Left renal pelvis (tissue), 4 donors: ENCODE measurements at regions not wholly inside any gene's neighbourhood (a gene's known extent, or its start where the extent isn't known, plus 50 kb on each side); places are given as distances from the start of the nearest gene placed in this dataset.
A peak's percentile ranks its signal among the peaks of the same experiment; 100 is the strongest.

Source experiments
- DNase-seq, 4 donors: peaks; one replicate each; pipeline ENCODE4 v3.0.0-alpha.2; 2013; ENCODE audit warnings: low read depth in 4 of 4, low spot score in 3 of 4

DNA sequence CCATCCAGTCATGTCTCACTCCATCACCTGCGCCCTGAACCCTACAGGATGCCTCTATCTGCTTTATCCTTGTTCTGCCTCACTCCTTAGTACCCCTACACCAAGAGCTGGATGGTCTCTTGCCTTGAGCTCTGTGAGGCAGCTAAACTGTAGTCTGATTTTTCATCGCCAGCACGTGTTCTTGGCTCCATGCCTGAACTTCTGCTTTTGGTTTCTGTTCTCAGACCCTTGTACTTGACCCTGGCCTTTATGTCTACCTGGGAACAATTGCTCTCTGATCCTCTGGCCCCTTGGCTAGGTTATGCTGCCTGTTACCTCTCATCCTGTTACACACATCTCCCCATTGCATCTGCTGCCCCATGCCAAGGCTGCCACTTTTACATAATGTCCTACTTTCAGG is 318.0 kb upstream of the LMCD1 start:
- no peak for DNase-seq

DNA sequence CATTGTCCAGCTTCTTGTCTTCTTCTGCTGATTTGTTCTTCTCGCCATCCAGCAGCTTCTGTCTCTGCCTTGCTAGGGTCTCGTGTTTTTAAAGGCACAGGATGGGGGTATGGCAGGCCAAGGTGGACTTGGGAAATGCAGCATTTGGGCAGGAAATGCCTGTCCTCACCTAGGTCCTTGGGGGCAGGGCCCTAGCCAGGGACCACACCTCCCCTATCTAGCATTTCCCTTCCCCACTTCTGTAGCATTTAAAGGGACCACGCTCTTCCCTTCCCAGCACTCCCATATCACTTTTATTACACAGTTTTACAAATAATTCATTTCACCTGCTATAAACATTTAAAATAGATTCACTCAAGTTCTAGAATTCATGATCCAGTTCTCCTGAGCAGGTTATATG is 315.4 kb upstream of the LMCD1 start:
- DNase-seq = no peak

DNA sequence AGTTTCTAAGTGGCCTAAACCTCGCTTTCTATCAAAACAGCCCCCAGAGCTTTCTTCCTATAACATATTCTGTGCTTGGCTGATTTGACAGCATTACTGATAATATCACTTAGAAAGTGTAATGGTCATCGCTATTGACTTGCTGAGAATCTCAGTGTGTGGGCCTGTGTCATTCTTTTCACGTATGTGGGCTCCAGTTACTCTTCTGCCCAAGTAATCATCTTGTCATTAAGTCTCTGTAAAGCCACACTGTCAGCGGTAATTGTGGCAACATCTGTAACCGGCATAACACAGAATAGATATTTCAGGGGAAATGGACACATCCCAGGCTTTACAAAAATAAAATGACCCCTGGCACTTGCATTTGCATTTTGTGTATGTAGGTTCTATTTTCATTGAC is 313.6 kb upstream of the LMCD1 start:
- no peak for DNase-seq

DNA sequence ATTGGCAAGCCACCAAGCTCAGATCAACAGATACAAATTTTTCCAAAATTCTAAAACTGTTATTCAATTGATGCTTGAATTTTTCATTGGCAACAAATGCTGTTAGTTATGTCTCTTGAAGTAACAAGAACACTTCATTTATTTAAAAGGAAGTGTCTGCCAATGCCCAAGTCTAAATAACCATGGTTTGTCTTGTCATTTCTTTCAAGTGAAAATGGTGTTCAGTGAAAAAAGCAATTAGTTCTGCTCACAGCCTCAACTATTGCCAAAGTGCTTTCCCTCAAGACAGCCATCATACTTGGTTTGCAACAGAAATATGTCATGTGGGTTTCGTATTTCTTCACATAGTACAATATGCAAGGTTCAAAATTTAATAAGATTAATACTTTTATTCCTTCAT is 312.6 kb upstream of the LMCD1 start:
- no peak for DNase-seq

DNA sequence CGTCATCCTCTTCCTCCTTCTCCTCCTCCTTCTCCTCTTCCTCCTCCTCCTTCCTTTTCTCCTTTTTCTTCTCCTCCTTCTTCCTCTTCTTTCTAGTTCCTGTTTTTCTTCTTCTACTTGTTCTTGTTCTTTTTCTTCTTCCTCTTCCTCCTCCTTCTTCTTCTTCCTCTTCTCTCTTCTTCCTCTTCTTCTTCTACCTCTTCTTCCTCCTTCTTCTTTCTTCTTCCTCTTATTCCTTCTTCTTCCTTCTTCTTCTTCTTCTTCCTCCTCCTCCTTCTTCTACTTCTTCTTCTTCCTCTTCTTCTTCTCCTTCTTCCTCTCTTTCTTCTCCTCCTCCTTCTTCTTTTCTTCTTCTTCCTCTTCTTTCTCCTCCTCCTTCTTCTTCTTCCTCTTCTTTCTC is 310.2 kb upstream of the LMCD1 start:
- DNase-seq = no peak

DNA sequence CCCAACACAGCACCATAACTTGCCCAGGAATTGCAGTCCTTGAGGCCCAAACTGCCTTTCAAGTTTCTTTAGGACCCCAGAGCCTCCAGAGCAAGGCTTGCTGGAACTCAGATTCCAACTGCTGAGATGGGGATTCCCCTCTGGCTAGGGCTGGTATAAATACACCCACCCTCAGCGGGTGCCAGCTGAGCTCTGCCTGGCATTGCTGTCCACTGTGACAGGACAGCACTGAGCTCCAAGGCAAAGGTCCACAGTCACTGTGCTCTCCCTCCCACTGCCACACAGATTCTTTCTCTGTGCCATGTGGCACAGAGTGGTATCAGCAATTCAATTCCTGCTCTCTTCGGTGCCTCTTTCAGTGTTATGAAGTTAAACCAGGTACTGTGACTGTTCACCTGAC is 304.2 kb upstream of the LMCD1 start:
- DNase-seq = no peak

DNA sequence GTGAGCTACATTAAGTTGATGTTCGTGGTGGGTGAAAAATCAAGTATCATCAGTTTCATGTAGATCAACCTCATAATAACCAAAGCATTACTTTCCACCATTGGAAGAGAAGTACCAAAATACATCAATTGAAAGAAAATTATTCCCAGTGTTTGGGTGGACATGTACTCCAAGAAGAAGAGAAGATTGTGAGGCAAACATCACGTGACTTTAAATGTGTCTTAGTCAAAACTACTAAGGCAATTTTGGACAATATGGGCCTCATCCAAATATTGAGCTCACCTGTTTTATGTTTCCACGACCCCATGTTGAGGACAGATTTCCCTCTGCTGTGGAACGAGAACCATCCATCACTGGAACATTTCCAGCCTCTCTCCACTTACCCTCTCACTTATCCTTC is 303.0 kb upstream of the LMCD1 start:
- DNase-seq = no peak

DNA sequence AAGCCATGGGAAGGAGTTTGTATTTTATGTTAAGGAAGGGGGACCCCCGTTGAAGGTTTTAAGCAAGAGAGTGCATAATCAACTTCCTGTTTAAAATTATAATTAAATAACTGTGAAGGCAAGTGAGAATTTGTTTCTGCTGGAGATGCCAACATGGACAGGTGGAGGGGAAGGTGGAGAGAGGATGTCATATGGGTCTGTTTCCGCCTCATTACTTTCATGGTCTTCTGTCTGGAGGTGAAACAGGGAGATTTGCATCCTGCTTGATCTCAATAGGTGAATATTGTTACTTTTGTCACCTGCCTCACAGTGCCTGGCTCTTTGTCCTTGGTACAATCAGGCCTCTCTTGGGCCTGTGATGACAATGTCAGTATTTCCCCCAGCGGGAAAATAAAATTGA is 300.6 kb upstream of the LMCD1 start:
- no peak for DNase-seq

DNA sequence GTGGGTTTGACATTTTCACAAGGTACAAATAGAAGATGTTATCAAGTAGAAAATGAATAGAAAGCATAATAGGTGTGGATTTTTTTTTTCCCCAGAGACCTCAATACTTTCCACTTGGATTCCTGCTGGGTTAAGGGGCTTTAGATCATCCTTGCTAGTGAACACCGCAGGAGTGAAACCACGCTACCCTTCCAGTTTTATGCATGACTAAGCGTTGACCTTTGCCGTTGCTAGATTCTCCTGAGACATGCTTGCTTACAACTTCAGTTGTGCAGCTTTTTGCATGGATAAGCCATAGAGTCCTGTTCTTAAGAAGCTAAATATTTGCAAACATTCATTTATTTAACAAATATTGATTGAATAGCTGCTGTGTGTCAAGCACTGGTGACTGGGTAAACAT is 299.7 kb upstream of the LMCD1 start:
- peak in 3 of 4 donors; percentile 14 to 21 (median 18) for DNase-seq

DNA sequence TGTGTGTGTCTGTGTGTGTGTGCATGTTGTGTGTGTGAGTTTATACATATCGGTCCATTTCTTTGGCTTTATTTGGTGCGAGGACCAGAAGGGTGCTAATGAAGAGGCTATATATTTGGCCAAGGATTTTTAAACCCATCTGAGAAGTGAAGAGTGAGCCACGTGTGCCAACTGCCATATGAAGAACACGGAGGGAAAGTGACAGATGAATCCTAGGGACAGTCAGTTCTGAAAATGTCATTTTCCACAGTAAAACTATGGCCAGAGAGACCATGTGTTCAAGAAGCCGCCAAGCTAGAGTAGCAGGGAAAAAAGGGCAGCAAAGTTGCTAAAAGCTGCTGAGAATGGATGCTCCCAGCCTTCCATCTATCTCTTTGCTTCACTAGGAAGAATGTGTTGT is 297.3 kb upstream of the LMCD1 start:
- no peak for DNase-seq

DNA sequence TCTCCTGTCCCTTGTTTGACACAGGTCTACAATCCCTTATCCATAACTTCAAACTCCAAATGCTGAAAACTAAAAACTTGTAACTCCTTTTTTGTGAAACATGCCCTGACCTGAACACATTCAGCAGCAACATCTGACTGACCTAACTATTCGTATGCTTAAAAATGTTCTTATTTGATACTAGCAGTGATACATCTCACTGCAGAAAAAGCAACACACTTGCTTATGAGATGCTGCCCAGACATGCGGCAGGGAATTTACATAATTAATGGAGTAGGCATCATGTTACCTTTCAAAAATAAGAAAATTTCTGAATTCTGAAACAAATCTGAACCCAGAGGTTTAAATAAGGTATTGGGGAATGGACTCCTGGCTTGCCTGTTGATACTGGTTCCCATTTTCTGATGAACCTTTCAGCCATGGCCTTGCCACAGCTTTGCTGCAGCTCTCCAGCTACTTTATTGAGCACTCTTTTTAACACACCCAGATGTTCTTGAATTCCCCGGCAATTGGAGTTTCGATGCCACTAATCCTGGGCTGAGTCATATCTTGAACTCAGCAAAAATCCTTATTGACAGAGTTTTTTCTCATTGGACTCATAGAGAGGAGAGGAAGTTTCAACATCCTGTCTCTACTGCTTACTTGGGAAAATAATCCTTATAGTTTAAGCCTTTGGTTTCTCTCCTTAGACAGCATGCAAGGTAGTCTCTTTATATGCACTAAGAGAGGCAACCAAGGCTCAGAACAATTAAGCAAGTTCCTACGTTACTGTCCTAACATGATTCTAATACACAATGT is 296.6 kb upstream of the LMCD1 start:
- no peak for DNase-seq

DNA sequence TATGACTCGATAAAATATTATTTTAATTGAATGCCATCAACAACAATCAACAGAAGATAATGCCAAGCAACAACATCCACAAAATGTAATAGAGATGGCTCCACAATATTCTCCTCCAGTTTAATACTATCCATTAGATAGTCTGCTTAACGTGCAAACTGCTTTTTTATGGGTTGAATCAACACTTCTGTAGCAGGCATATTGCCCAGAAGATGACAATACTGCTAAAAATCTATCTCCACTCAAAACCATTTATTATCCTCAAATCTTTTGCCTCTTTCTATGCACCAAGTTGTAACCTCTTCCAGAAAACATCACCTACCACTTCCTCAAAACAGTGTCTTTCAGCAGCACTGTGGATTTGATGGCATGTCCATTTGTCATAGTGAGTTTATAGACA is 295.7 kb upstream of the LMCD1 start:
- no peak for DNase-seq

DNA sequence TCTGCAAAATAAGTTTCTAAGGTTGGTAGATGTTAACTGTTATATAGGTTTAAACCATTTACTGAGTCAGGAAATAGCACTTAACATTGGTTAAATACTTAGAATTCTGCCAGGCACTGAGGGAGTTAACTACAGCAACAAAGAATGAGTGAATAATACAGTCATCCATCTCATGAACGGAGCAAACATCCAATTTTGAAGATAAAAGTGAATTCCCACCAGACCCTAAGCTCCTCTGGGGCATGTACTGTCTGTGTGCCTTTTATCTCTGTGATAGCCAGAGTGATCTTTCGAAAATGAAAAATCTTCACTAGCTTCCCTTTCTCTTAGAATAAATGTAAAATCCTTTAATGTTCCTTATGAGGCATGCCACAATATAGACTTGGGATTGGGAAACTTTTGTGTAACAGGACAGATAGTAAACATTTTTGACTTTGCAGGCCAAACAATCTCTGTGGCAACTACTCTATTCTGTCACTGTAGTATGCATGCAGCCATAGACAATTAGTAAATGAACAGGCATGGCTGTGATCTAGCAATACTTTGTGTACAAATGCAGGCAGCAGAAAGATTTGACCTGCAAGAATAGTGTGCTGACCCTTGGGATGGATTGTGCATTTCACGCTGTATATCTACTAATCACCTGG is 294.5 kb upstream of the LMCD1 start:
- DNase-seq = no peak

DNA sequence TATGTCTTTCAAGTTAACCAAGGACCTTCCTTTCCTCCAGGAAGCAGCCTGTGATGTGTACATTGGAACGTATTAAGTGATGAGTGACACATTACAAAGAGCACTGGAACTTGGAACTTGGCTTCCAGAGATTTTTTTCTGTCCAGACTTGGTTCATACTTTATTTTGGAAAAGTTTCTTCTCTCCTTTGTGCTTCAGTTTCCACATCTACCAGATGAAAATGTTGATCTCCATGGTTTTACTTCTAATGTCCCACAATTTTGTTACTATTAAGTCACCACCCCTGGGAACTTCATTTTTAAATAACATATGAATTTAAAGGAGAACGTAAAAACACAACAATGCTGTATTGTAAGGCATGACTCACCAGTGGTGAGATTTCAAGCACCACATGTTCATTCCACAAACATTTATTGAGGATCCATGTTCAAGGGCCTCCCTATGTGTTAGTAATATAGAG is 290.7 kb upstream of the LMCD1 start:
- no peak for DNase-seq

DNA sequence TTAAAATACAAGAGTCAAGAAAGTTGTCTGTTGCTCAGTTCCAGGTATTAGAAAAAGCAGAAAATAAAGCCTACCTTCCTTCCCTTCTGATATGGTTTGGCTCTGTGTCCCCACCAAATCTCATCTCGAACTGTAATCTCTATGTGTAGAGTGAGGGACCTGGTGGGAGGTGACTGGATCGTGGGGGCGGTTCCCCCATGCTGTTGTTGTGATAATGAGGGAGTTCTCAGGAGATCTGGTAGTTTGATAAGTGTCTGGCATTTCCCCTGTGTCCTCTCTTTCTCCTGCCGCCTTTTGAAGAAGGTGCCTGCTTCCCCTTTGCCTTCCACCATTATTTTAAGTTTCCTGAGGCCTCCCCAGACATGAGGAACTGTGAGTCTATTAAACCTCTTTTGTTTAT is 288.8 kb upstream of the LMCD1 start:
- no peak for DNase-seq

DNA sequence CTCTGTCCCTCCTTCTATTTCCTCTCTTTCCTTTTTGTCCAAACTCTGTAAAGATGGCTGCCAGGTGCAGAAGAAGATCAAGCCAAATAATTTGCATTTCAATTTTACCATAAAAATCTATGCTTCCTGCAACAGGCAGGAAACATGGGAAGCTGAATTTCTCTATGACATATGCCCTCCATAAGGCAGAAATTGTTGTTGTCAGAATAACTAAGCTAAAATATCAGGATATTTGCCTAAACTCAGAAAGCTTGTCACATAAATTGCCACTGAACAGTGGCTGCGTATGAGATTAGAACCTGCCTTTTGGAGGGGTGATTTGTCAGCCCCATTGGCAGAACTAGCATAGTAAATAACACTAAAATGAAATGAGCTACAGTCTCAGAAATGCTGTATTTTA is 288.3 kb upstream of the LMCD1 start:
- no peak for DNase-seq

DNA sequence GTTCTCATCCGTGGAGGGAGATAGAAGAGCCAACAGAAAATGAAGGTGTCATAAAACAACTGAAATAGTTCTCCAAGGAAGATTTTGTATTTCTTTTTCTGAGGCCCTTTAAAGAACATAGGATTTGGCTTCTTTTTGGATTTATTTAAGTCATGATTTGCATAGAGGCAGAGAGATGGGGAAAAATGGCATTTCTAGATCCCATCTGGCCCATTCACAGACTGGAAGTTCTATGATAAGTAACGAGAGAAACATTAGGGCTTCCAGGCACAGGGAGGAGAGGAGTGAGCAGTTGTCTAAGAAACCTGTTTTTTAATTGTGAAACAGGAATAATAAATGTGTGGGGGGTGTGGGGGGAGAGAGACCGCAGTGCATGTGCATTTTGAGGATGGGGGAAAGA is 285.8 kb upstream of the LMCD1 start:
- no peak for DNase-seq

DNA sequence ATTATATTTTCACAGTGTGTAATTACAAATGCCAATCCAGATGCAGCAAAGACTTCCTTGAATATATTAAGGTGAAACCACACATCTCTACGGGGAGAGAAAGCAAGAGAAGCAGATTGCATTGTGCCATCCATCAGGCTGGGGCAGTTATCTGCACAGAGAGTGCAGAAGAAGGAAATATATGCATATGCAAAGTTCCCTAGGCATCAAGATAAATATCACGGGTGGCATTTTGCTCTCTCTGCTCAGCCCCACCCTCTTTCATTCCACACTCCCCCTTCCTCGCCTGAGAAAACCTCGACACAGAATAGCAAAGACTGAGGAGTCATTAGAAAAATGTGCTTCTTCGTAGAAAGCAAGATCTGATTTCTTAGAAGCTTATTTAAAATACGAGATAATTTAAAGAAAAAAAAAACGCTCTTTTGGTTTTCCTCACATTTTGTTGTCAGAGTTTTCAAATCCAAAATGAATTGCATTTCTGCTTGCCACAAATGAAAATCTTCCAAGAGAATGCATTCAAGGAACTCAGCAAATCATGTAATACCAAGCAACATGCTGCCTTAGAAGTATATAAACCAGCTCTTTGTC is 283.2 kb upstream of the LMCD1 start:
- no peak for DNase-seq

DNA sequence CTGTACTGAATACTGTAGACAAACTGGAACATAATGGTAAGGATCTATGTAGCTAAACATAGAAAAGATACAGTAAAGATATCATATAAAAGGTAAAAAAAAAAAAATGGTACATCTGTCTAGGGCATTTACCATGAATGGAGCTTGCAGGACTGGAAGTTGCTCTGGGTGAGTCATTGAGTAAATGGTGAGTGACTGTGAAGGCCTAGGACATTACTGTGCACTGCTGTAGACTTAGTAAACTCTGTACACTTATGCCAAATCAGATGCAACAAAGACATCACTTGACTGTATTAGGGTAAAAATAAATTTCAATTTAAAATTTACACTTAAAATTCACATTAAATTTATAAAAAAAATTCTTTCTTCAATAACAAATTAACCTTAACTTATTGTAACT is 281.3 kb upstream of the LMCD1 start:
- DNase-seq = no peak

DNA sequence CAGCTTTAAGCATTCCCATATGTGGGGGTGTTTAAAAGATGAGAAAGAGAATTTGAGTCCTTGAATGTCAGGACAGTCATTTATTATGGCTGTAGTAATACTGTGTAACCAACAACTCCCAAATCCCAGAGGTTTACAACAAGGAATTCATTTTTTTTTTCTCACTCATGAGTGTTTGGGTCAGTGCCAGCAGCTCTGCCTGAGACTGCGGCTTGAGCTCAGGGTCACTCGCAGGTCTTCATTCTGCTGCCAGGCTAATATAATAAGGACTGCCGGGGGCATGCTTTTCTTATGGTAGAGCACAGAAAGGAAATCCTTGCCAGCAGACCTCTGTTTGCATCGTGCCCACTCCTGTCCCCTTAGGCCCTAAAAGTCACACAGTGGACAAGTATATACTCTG is 277.9 kb upstream of the LMCD1 start:
- no peak for DNase-seq

DNA sequence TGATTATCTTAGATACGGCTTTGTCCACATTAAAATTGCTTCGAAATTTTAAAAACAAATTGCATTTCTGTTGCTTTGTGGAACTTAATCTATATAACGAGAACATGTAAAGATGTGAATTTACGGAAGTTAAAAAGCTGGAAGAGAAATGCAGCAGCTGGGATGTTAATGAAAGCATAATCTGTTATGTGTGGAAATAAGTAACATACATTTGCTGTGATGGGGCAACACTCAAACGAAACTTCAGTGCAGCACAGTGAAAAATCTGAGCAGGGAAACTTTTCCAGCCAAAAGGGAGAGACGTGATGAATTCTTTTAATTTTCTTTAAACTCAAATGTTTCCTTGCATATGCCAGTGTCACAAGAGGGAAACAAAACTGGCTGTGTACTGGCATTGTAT is 276.7 kb upstream of the LMCD1 start:
- no peak for DNase-seq

DNA sequence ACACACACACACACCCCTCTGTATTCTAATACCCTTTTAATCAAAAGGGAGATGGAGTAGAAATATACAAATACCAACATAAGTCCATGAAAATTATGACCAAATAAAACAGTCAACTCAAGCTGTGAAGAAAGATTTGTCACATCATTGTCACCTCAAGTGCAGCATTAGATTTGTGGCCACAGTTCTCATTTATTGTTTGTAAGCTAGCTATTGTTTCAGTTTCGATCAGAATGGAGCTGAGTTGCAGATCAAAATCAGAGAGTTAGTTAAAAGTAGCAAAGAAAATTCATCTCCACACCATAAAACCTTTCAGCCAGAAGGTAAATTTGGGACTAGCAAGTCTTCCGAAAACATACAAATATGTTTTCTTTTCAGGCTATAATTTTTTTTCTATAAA is 267.7 kb upstream of the LMCD1 start:
- no peak for DNase-seq
